ENCODE measurements at regions not wholly inside any gene's neighbourhood (a gene's known extent, or its start where the extent isn't known, plus 50 kb on each side); places are given as distances from the start of the nearest gene placed in this dataset.
"Not testable (repeated sequence)": the region's sequence is repeated elsewhere in the genome, so short reads cannot be mapped to it uniquely, and the experiment has no call there.

DNA sequence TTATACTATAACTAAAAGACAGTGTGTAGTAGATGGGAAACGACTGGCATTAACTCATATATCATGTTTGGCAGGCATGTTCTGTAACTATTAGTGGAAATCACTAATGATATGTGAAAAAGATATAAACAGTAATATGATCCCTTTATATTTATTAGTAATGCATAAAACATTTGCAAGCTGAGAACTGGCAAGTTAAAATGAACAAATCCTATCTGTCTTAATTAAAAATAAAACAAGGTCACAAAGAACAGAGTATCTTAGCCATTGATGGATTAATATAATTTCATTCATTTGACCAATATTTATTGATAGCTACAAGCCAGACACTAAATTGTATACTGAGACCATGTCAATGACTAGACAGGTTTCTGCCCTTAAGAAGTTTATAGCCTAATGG, 154.5 kb downstream of the CRPPA start:
- DNase-seq (ENCODE audit: low read depth in 2 of 2): no peak

DNA sequence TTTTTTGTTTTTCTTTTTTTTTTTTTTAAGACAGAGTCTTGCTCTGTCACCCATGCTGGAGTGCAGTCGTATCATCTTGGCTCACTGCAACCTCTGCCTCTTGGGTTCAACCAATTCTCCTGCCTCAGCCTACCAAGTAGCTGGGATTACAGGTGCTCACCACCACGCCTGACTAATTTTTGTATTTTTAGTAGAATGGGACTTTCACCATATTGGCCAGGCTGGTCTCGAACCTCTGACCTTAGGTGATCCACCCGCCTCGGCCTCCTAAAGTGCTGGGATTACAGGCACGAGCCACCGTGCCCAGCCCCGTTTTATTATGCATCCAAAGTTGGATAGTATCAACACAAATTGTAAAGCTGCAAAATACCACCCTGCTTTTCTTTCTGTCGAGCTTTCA, 154.9 kb downstream of the CRPPA start:
- not testable (repeated sequence) for DNase-seq (ENCODE audit: low read depth in 2 of 2)

DNA sequence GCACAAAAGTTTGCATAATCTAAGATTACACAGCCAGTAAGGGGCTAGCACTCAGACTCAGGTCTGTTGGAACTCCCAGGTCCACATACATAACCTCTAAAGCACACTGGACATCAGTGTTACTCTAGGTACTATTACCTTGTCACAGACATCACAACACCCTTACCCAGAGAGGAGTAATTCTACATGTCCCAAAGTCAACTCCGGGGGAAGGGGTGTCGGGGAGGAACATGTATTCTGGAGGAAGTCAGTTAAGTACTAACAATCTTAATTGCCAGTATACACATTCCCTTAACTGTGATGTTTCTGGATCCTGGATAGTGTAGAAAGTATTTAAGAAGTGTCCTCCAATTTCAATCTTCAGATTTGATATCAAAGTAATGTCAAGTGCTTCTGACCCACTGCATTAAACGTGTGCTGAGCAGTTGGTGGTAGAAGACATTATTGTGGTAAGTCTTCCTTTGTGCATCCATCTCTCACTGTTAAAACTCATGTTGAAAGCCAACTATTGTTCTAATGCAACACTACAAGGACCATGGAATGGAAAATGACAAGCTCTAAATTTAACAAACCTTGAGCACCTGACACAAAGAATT, 155.4 kb downstream of the CRPPA start:
- DNase-seq (ENCODE audit: low read depth in 2 of 2): no peak

DNA sequence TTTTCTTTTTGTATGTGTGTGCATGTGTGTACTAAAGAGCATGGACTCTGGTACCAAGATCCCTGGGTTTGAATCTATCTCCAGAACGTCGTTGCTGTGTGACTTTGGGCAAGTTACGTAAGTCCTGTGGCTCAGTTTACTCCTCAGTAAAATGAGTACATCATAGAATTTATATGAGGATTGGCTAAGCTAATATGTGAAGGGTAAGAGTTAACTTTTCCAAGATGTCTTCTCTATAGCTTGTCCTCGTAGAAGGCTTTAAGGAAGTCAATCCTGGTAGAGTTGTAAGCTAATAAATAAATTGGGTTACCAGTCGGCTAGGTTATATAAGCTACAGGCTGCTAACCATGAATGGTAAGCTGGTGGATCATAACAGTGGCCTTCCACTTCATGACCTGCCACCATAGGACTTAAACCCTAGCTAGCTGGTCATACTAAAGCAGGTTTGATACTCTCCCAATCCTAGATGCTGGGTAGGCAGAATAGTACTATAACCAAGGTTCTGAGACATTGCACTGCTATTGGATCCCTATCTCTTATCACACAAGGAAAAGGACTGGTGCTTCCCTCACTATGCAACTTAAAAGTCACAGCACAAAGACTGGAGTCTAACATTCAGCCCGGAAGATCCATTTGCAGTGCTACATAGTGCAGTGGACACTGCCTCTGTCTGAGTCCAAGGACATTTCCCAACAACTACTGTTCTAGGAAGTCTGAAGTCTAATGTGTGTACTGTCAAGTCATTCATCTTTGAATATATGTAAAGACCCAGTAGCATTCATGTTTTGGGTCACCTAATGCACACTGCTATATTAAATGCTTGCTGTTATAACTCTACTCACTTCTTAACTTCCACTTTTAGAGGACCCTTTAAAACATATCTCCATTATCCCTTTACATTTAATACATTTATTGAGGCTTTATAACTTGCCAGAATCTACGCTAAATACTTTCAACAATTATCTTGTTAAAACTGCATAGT, 156.2 kb downstream of the CRPPA start:
- no peak for DNase-seq (ENCODE audit: low read depth in 2 of 2)

DNA sequence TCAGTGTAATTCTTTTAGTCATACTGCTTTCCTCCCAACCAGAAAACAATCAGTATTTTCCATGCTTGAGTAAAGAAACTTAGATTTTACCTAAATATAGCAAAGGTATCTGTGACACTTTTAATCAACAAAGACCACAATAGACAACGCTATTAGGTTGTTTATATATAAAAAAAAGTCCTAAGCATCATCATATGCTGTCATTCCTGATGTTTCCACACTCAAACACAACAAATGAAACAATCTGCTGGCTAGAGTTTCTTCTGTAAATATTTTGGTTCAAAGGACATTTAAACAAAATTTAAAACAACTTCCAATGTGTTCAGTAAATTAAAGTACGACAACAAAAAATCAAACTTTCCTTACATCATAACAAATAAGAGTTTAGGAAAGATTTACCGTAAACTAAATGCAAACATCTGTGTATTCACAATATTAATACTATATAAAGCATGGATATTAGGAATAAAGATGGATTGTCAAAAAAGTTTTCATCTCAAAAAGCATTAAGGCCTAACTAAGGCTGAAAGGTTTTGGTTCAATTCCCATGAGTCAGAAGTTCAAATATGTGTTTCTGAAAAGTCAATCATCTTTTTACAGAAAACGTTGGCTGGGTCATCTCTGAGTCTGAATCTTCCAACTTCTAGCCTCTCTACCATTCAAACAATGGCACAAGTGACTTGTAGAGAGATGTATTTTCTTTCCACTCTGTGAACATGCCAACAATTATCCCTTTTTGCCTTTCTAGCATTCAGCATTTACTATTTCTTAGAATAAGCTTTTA, 157.1 kb downstream of the CRPPA start:
- no peak for DNase-seq (ENCODE audit: low read depth in 2 of 2)

DNA sequence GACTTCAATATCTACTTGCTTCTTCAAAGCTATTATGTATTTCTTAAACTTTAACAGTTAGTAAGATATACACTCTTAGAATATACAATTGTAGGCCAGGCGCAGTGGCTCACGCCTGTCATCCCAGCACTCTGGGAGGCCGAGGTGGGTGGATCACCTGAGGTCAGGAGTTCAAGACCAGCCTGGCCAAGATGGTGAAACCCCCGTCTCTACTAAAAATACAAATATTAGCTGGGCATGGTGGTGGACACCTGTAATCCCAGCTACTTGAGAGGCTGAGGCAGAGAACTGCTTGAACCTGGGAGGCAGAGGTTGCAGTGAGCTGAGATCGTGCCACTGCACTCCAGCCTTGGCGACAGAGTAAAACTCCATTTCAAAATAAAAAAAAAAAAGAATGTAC, 158.0 kb downstream of the CRPPA start:
- not testable (repeated sequence) for DNase-seq (ENCODE audit: low read depth in 2 of 2)

DNA sequence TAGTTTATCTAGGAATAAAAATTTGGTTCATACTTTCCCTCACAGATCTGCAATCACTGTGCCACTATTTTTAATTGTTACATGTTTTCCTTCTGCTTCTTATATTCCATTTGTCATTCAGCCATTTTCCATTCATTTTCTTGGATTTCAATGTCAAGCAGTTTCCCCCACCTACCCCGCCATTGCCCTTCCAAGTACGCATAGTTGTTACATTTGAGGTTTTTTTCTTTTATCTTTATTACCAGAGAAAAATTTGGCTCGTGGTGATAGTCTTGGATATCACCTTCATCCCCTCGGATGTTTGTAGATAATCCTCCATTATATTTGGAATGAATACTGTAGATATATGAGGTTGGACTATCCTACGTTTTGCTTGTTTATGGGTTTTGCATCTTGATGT, 159.7 kb downstream of the CRPPA start:
- DNase-seq (ENCODE audit: low read depth in 2 of 2): no peak

DNA sequence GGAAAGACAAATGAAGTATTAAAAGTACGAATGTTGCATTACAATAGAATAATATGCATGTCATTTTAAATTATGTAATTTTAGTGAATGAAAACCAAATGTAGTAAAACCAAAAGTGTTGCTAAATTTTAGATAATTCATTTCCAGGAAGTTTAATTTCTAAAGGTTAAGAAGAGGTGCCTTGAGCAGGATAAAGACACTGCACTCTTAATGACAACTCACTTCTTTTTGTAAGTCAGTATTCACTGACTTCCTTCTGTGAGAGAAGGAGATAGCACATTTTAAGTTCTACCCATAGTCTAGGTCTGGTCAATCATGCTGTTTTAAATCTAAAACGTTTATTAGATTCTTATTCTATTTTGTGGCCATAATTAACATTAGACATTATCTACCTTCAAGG, 160.2 kb downstream of the CRPPA start:
- no peak for DNase-seq (ENCODE audit: low read depth in 2 of 2)

DNA sequence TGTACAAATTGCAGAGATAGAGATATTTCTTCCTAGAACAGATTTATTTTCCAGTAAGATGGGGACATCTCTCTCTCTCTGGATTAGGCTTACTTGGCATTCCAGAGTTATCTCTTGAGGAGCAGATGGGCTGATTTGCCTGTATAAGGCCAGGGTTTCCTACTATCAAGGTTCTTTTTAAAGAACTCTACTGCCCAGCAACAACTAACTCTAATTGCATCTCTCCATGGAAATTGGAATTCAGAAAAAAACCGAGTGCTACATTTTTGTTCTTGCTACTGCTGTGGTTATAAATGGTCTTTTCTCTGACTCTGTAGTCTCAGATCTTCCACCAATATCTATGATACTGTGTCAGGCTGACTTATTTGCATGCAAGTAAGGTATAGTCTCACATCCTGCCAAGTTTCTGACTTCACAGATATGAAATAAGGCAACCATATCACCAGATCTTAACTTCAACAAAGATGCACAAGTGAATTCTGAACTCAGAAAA, 161.1 kb downstream of the CRPPA start:
- no peak for DNase-seq (ENCODE audit: low read depth in 2 of 2)

DNA sequence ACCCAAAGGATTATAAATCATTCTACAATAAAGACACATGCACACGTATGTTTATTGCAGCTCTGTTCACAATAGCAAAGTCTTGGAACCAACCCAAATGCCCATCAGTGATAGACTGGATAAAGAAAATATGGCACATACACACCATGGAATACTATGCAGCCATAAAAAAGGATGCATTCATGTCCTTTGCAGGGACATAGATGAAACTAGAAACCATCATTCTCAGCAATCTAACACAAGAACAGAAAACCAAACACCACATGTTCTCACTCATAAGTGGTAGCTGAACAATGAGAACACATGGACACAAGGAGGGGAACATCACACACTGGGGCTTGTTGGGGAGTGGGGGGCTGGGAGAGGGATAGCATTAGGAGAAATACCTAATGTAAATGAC, 164.9 kb downstream of the CRPPA start:
- DNase-seq (ENCODE audit: low read depth in 2 of 2): not testable (repeated sequence)

DNA sequence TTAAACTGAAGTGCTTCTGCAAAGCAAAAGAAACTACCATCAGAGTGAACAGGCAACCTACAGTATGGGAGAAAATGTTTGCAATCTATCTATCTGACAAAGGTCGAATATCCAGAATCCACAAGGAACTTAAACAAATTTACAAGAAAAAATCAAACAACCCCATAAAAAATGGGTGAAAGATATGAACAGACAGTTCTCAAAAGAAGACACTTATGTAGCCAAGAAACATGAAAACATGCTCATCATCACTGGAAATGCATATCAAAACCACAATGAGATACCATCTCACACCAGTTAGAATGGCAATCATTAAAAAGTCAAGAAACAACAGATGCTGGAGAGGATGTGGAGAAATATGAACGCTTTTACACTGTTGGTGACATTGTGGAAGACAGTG, 165.4 kb downstream of the CRPPA start:
- DNase-seq (ENCODE audit: low read depth in 2 of 2): not testable (repeated sequence)

DNA sequence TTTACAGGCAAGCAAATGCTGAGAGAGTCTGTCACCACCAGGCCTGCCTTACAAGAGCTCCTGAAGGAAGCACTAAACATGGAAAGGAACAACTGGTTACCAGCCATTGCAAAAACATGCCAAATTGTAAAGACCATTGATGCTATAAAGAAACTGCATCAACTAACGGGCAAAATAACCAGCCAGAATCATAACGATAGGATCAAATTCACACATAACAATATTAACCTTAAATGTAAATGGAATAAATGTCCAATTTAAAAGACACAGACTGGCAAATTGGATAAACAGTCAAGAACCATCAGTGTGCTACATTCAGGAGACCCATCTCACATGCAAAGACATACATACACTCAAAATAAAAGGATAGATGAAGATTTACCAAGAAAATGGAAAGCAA, 170.7 kb downstream of the CRPPA start:
- DNase-seq (ENCODE audit: low read depth in 2 of 2): not testable (repeated sequence)

DNA sequence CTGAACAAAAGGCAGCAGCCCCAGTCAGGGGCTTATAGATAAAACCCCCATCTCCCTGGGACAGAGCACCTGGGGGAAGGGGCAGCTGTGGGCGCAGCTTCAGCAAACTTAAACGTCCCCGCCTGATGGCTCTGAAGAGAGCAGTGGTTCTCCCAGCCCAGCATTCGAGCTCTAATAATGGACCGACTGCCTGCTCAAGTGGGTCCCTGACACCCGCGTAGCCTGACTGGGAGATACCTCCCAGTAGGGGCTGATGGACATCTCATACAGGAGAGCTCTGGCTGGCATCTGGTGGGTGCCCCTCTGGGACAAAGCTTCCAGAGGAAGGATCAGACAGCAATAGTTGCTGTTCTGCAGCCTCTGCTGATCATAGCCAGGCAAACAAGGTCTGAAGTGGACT, 172.1 kb downstream of the CRPPA start:
- DNase-seq (ENCODE audit: low read depth in 2 of 2): not testable (repeated sequence)

DNA sequence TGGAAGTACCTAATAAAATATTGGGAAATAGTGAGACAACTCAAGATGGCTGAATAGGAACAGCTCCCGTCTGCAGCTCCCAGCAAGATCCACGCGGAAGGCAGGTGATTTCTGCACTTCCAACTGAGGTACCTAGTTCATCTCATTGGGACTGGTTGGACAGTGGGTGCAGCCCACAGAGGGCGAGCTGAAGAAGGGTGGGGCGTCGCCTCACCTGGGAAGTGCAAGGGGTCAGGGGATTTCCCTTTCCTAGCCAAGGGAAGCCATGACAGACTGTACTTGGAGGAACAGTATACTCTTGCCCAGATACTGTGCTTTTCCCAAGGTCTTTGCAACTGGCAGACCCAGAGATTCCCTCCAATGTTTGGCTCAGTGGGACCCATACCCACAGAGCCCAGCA, 172.8 kb downstream of the CRPPA start:
- not testable (repeated sequence) for DNase-seq (ENCODE audit: low read depth in 2 of 2)

DNA sequence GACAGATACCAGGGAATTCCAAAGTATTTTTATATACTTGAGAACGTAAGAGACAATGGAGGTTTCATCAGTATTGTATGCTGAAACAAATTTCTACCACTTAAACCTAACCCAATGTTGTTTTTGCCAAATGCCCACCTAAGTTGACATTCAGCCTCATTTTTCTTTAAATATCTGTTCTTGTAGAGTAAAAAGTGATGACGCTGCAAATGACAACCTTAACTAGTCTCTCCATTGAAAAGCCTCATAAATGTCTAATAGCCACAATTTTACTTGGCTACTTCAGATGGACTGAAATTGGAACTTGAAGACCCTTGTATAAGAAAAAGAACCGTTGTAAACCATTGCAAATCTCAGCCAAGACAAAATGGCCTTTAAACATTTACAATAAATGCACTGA, 176.9 kb downstream of the CRPPA start:
- DNase-seq (ENCODE audit: low read depth in 2 of 2): no peak

DNA sequence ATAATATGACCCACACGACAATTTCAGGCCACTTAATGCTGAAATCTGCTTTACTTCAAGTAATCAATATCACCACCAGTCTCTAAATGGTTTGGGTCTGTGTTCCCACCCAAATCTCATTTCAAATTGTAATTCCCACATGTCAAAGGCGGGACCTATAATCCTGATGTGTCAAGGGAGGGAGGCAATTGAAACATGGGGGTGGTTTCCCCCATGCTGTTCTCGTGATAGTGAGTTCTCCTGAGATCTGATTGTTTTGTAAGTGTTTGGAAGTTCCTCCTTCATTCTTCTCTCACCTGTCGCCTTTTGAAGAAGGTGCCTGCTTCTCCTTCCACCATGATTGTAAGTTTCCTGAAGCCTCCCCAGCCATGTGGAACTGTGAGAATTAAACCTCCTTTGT, 178.4 kb downstream of the CRPPA start:
- no peak for DNase-seq (ENCODE audit: low read depth in 2 of 2)

DNA sequence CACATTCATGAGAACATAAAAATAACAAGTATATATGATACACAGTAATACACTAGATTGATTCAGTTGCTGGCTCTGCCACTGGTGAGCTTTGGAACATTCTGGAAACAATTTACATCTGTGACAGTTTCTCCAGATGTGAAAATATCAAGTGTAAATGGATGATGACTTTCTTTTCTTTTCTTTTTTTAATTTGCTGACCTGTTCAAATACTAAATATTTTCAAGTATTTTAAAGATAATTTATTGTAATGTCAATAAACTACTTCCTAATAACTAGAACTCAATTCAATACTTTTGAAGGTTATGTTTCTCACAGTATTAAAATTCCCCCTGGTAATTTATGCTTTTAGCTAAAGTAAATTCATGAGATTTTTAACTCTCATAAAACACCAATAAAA, 180.3 kb downstream of the CRPPA start:
- no peak for DNase-seq (ENCODE audit: low read depth in 2 of 2)

DNA sequence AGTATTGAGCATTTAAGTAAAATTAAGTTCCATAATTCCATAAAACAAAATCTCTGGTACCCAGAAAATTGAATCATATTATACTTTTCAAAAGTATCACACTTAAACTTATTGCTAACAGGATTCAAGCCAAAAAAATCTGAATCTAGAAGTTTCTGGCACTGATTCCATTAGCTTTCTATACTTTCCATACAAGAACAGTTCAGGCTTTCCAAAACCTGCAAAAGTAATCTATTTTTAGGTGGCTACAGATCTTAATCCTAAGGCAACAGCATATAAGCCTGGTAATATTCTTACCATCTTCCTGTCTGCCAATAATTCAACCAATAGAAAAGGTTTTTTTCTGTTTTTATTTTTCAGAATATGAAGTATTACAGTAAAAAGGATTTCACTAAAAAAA, 185.0 kb downstream of the CRPPA start:
- DNase-seq (ENCODE audit: low read depth in 2 of 2): no peak

DNA sequence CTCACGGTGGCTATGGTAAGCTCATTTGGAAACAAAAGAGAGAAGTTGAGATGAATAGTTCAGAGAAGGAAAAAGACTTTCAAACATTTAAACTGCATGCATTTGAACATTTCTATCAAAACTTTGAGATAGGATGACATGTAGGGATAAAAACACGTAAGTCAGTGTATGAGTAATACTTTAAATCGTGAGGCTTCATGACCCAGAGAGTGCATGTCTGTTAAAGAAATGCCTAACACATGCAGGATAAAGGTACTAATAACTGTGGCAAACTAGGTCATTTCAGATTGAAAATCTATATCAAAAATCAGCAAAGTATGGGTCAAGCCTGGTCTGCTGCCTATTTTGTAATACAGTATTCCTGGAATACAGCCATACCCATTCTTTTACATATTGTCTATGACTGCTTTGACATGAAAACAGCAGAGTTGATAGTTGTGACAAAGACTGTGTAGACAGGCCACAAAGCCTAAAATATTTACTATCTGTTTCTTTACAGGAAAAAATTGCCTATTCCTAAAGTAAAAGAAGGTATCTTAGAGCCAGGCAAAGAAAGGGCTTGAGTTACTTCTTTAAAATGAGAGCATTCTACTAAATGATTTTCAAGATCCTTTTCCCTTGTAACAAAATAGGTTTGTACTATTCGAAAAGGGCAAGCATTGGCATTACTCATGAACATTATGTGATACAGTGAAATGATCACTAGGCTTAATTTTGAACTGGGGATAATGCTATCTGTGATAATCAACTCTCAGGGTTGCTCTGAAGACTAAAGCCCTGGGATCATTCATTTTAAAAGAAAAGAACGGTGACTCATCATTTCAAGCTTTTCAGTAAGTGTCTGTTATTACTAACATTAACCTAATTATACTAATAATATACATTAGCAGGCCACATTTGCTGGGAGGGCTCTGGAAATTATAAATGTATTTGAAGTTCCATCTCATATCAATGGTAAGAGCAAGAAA, 185.9 kb downstream of the CRPPA start:
- DNase-seq (ENCODE audit: low read depth in 2 of 2): no peak

DNA sequence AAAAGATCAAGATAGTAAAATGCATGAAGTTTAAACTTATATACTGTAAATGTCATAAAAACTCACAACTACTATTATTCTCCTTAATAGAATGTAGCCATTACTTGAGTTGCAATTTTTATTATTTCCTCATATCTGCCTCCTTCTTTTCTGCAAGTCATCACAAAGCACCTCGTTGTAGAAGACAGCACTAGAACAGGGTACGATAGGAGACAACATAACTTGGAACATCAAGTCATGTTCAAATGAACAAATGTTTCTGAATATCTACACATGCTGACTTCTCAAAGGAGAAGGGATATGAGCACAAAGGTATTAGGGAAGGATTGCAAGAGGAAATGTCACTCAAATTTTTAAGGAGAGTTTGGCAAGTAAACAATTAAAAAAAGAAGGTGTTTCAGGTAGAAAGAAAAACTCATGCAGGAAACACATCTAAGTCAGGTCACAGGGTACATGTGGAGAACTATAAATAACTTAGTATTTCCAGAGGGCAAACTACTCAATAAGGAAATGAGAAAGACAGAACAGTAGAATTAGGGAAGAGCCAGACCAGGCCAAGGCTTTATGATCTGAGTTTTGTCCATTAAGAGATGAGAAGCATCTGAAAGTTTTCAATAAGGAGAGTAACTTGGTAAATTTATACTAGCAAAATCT, 186.7 kb downstream of the CRPPA start:
- DNase-seq (ENCODE audit: low read depth in 2 of 2): no peak

DNA sequence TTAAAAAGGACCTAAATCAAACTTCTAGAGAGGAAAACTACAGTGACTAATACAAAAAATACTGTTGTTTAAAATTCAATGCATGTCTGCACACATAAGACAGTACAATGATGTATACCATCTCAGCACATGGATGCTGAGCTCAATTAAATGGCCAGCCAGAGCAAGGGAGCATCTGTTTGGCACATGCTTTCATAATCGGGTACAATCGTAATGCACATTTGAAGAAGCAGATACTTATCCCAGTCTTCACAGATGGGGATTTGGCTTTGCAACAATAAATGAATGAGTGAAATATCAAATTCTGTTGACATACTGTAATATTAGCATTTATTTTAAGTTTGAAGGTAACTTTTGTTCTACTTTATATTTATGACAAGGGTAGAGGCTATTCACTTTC, 187.8 kb downstream of the CRPPA start:
- DNase-seq (ENCODE audit: low read depth in 2 of 2): no peak

Data from activated CD8-positive, alpha-beta memory T cell treated with anti-CD3 and anti-CD28 coated beads for 4 hours (primary cell).